ENCODE measurements at regions not wholly inside any gene's neighbourhood (a gene's known extent, or its start where the extent isn't known, plus 50 kb on each side); places are given as distances from the start of the nearest gene placed in this dataset.

- Histone ChIP-seq H3K36me3 (no peaks in the 10 kb centered on the region), H3K9me3 (no peaks in the 10 kb centered on the region), H3K27ac (no peak overlapping the region), H3K4me3 (no peak overlapping the region), H3K4me1 (peaks cover 0 to 10% (median 6%) of the 10 kb centered on the region in 4 donors), H3K27me3 (no peaks in the 10 kb centered on the region)
- intact Hi-C loops (cut with DNase I; ENCODE audit: low total_unique reads) = no loop called here
- DNase-seq = no peak
- WGBS, 5 donors = 50 to 75% (median 62%) methylated on average over 2 of the region's 2 CpGs
- TF ChIP-seq POLR2AphosphoS5 (IDR thresholded peaks at IDR 0.05) = no peak
- TF ChIP-seq POLR2A (IDR thresholded peaks at IDR 0.05) = no peak
- TF ChIP-seq CTCF (IDR thresholded peaks at IDR 0.05) = no peak
- TF ChIP-seq EP300 (IDR thresholded peaks at IDR 0.05) = no peak
Observed at GRCh38 chr14:51401272-51401671, 161.2 kb downstream of the TMX1 start.

DNA sequence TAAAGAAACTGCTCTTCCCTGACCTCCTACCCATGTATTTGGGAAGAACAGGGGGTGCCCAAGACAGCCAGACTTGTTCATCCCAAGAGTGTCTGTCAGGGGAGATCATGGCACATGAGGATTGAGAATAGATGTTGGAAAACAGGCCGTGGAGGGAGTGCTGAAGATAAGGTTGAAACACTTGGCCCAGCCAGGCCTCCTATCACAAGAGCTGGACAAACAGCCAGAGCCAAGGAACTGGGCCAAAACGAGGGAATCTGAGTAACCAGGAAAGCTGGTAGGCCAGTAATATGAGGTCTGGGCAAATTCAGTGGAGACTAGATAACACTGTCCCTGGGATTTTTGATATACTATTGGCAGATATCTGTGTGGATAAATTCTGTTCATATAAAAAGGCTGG lies 161.7 kb downstream of the TMX1 start:
- no peak overlapping the region for H3K4me3 ChIP-seq
- no peaks in the 10 kb centered on the region for H3K9me3 ChIP-seq
- no peaks in the 10 kb centered on the region for H3K36me3 ChIP-seq
- no peak overlapping the region for H3K27ac ChIP-seq
- intact Hi-C loops (cut with DNase I; ENCODE audit: low total_unique reads) = no loop called here
- peaks cover 0 to 6% (median 3%) of the 10 kb centered on the region in 4 donors for H3K4me1 ChIP-seq
- WGBS, 5 donors = 25 to 53% (median 47%) methylated on average over 2 of the region's 2 CpGs
- H3K27me3 ChIP-seq = no peaks in the 10 kb centered on the region
- DNase-seq = no peak
- TF ChIP-seq POLR2A (IDR thresholded peaks at IDR 0.05) (no peak), POLR2AphosphoS5 (IDR thresholded peaks at IDR 0.05) (no peak), EP300 (IDR thresholded peaks at IDR 0.05) (no peak), CTCF (IDR thresholded peaks at IDR 0.05) (no peak)

DNA sequence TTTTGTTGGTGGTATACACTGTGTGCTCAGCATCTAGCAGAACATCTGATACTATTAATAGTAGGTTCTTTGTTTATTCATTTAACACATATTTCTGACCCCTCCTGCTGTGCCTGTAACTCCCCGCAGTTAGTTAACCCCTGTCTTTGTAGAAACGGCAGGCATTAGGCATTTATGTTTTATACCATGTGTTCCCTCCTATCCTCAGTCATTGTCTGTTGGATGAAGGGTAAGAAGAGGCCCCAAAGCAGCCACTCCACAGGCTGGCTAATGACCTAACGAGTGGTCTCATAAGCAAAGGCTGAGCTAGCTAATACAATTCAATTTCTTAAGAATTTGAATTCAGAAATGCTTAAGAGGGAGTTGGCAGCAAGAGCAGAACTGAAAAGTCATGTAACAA lies 170.8 kb downstream of the TMX1 start:
- no peak overlapping the region for H3K27ac ChIP-seq
- no peak for DNase-seq
- no peaks in the 10 kb centered on the region for H3K4me1 ChIP-seq
- TF ChIP-seq POLR2AphosphoS5 (IDR thresholded peaks at IDR 0.05) (no peak), CTCF (IDR thresholded peaks at IDR 0.05) (no peak)
- intact Hi-C loops (cut with DNase I; ENCODE audit: low total_unique reads) = no loop called here
- 35 to 55% (median 52%) methylated on average over 3 of the region's 3 CpGs for WGBS, 5 donors
- H3K9me3 ChIP-seq = no peaks in the 10 kb centered on the region
- H3K36me3 ChIP-seq = no peaks in the 10 kb centered on the region
- no peaks in the 10 kb centered on the region for H3K27me3 ChIP-seq
- no peak overlapping the region for H3K4me3 ChIP-seq

DNA sequence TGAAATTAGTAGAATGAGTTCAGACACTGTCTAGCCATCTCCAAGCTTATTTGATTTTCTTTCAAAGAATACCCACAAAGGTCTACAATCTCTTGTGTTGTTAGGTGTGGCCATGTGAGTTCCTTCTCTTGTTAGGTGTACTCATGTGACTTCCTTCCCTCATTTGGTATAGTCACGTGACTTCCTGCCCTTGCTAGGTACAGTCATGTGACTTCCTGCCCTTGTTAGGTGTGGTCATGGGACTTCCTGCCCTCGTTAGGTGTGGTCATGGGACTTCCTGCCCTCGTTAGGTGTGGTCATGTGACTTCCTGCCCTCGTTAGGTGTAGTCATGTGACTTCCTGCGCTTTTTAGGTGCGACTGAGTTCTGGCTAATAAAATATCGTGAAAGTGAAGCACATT lies 179.6 kb downstream of the TMX1 start:
- no peak for TF ChIP-seq CTCF (IDR thresholded peaks at IDR 0.05)
- TF ChIP-seq POLR2A (IDR thresholded peaks at IDR 0.05) = no peak
- TF ChIP-seq POLR2AphosphoS5 (IDR thresholded peaks at IDR 0.05) = no peak
- Histone ChIP-seq H3K9me3 (peaks cover 0 to 20% (median 15%) of the 10 kb centered on the region in 4 donors), H3K4me3 (no peak overlapping the region), H3K4me1 (peaks cover 0 to 6% (median 0%) of the 10 kb centered on the region in 4 donors), H3K36me3 (no peaks in the 10 kb centered on the region), H3K27me3 (no peaks in the 10 kb centered on the region), H3K27ac (no peak overlapping the region)
- intact Hi-C loops (cut with DNase I; ENCODE audit: low total_unique reads) = no loop called here
- DNase-seq = no peak
- 69 to 84% (median 72%) methylated on average over 7 of the region's 7 CpGs for WGBS, 5 donors
